ENCODE measurements at regions not wholly inside any gene's neighbourhood (a gene's known extent, or its start where the extent isn't known, plus 50 kb on each side); places are given as distances from the start of the nearest gene placed in this dataset.
A peak's percentile ranks its signal among the peaks of the same experiment; 100 is the strongest.

- no peak overlapping the region for H3K27ac ChIP-seq
- DNase-seq (no peak), ATAC-seq (no peak)
- TF ChIP-seq CTCF (IDR thresholded peaks at IDR 0.05): no peak
- WGBS, 2 donors: 83 to 86% methylated on average over 14 of the region's 14 CpGs
- peaks cover 0 to 14% (median 4%) of the 10 kb centered on the region in 11 donors for H3K9me3 ChIP-seq
- peaks cover 0 to 36% (median 0%) of the 10 kb centered on the region in 9 donors for H3K4me1 ChIP-seq
- H3K27me3 ChIP-seq: no peaks in the 10 kb centered on the region
- no peaks in the 10 kb centered on the region for H3K36me3 ChIP-seq
- intact Hi-C loops (cut with DNase I): no loop called here
- H3K4me3 ChIP-seq: no peak overlapping the region
Measured at GRCh38 chr17:77873500-77874302, 84.8 kb upstream of the TNRC6C start.

- H3K27ac ChIP-seq: no peak overlapping the region
- no peak for TF ChIP-seq CTCF (IDR thresholded peaks at IDR 0.05)
- H3K4me3 ChIP-seq: no peak overlapping the region
- DNase-seq (no peak), ATAC-seq (peak in 1 of 8 donors; percentile 55)
- peaks cover 0 to 14% (median 4%) of the 10 kb centered on the region in 11 donors for H3K9me3 ChIP-seq
- H3K36me3 ChIP-seq: no peaks in the 10 kb centered on the region
- H3K4me1 ChIP-seq: peaks cover 0 to 28% (median 0%) of the 10 kb centered on the region in 9 donors
- 90 to 92% methylated on average over 14 of the region's 14 CpGs for WGBS, 2 donors
- intact Hi-C loops (cut with DNase I): no loop called here
- H3K27me3 ChIP-seq: no peaks in the 10 kb centered on the region
Measured at GRCh38 chr17:77874303-77875050, 84.0 kb upstream of the TNRC6C start.

GRCh38 chr17:77875051-77875780 is 83.3 kb upstream of the TNRC6C start:
- TF ChIP-seq CTCF (IDR thresholded peaks at IDR 0.05): no peak
- 83 to 93% methylated on average over 5 of the region's 5 CpGs for WGBS, 2 donors
- H3K4me1 ChIP-seq: peaks cover 0 to 27% (median 4%) of the 10 kb centered on the region in 9 donors
- peak overlapping the region in 1 of 10 donors; percentile 47 for H3K27ac ChIP-seq
- peaks cover 0 to 14% (median 4%) of the 10 kb centered on the region in 11 donors for H3K9me3 ChIP-seq
- H3K36me3 ChIP-seq: no peaks in the 10 kb centered on the region
- no peaks in the 10 kb centered on the region for H3K27me3 ChIP-seq
- DNase-seq (no peak), ATAC-seq (no peak)
- intact Hi-C loops (cut with DNase I): no loop called here
- no peak overlapping the region for H3K4me3 ChIP-seq

- Histone ChIP-seq H3K27me3 (no peaks in the 10 kb centered on the region), H3K9me3 (peaks cover 0 to 14% (median 4%) of the 10 kb centered on the region in 11 donors), H3K4me1 (peaks cover 7 to 30% (median 12%) of the 10 kb centered on the region in 9 donors), H3K36me3 (no peaks in the 10 kb centered on the region), H3K4me3 (no peak overlapping the region), H3K27ac (peak overlapping the region in 1 of 10 donors; percentile 47)
- ATAC-seq (no peak), DNase-seq (peak in 1 of 2 donors; percentile 3)
- WGBS, 2 donors: 89 to 92% methylated on average over 2 of the region's 2 CpGs
- intact Hi-C loops (cut with DNase I): no loop called here
- no peak for TF ChIP-seq CTCF (IDR thresholded peaks at IDR 0.05)
Measured at GRCh38 chr17:77875881-77876509, 82.5 kb upstream of the TNRC6C start.
